IPS DF 6.9 (cell line): ENCODE measurements at regions not wholly inside any gene's neighbourhood (a gene's known extent, or its start where the extent isn't known, plus 50 kb on each side); places are given as distances from the start of the nearest gene placed in this dataset.
"Not testable (repeated sequence)": the region's sequence is repeated elsewhere in the genome, so short reads cannot be mapped to it uniquely, and the experiment has no call there.

ENCODE experiments used
- DNase-seq: peaks from one replicate; pipeline ENCODE4 v3.0.0-alpha.2; 2013; ENCODE audit warnings: low read depth, low spot score
- H3K27ac ChIP-seq: one replicate; pipeline ENCODE4 v1.5.1; 2013; ENCODE audit warnings: low read length, control low read depth
- H3K27me3 ChIP-seq: 2 replicates; pipeline ENCODE4 v1.6.1; 2013; ENCODE audit warnings: mild to moderate bottlenecking, low read length; ENCODE audit not compliant: control insufficient read depth, insufficient read depth
- H3K36me3 ChIP-seq: 2 replicates; pipeline ENCODE4 v1.6.1; 2013; ENCODE audit warnings: low read length; ENCODE audit not compliant: control insufficient read depth, insufficient read depth
- H3K4me1 ChIP-seq: 2 replicates; pipeline ENCODE4 v1.6.1; 2013; ENCODE audit warnings: low read length; ENCODE audit not compliant: control insufficient read depth, insufficient read depth
- H3K4me3 ChIP-seq: 2 replicates; pipeline ENCODE4 v1.5.1; 2013; ENCODE audit warnings: mild to moderate bottlenecking, low read length
- H3K9me3 ChIP-seq: 2 replicates; pipeline ENCODE4 v1.6.1; 2013; ENCODE audit warnings: low read length, inconsistent platforms; ENCODE audit not compliant: control insufficient read depth, insufficient read depth
- WGBS: extraction: QIAGEN DNeasy Blood & Tissue Kit; methylation state at CpG from one replicate; pipeline ENCODE4 v1.1.7; 2013; ENCODE audit warnings: mixed read lengths, missing lambda C conversion rate; ENCODE audit not compliant: insufficient read length, insufficient coverage; 5-methylcytosine and 5-hydroxymethylcytosine counted together

GRCh38 chr6:17212546-17213371, 68.4 kb upstream of the RBM24 start:
- Histone ChIP-seq H3K27ac (no peak overlapping the region), H3K27me3 (no peaks in the 10 kb centered on the region), H3K36me3 (no peaks in the 10 kb centered on the region), H3K4me1 (no peaks in the 10 kb centered on the region), H3K9me3 (no peaks in the 10 kb centered on the region), H3K4me3 (no peak overlapping the region)
- WGBS, result no CpG with 5 or more reads among the region's 13 CpGs
- no peak for DNase-seq

- Histone ChIP-seq H3K36me3 (no peaks in the 10 kb centered on the region), H3K27ac (no peak overlapping the region), H3K4me1 (no peaks in the 10 kb centered on the region), H3K4me3 (no peak overlapping the region), H3K27me3 (no peaks in the 10 kb centered on the region), H3K9me3 (no peaks in the 10 kb centered on the region)
- no CpG with 5 or more reads among the region's 9 CpGs for WGBS
- no peak for DNase-seq
These were observed 67.1 kb upstream of the RBM24 start for GRCh38 chr6:17214106-17214505.

GRCh38 chr6:17216972-17217371, 64.2 kb upstream of the RBM24 start:
- not testable (repeated sequence) for H3K27ac ChIP-seq, H3K4me3 ChIP-seq, H3K27me3 ChIP-seq, H3K4me1 ChIP-seq, DNase-seq, H3K9me3 ChIP-seq, H3K36me3 ChIP-seq
- no CpG with 5 or more reads among the region's 10 CpGs for WGBS

GRCh38 chr6:17218023-17218748, 63.0 kb upstream of the RBM24 start:
- no peaks in the 10 kb centered on the region for H3K4me1 ChIP-seq
- no CpG with 5 or more reads among the region's 6 CpGs for WGBS
- H3K4me3 ChIP-seq, result no peak overlapping the region
- H3K9me3 ChIP-seq, result no peaks in the 10 kb centered on the region
- no peak for DNase-seq
- no peaks in the 10 kb centered on the region for H3K27me3 ChIP-seq
- no peak overlapping the region for H3K27ac ChIP-seq
- no peaks in the 10 kb centered on the region for H3K36me3 ChIP-seq

GRCh38 chr6:17218749-17219093, 62.4 kb upstream of the RBM24 start:
- H3K27ac ChIP-seq, result no peak overlapping the region
- no peaks in the 10 kb centered on the region for H3K4me1 ChIP-seq
- no peaks in the 10 kb centered on the region for H3K27me3 ChIP-seq
- no peak for DNase-seq
- WGBS, result no CpG with 5 or more reads among the region's 1 CpG
- no peaks in the 10 kb centered on the region for H3K9me3 ChIP-seq
- H3K36me3 ChIP-seq, result no peaks in the 10 kb centered on the region
- no peak overlapping the region for H3K4me3 ChIP-seq

GRCh38 chr6:17219098-17219497, 62.1 kb upstream of the RBM24 start:
- no peak for DNase-seq
- no peaks in the 10 kb centered on the region for H3K4me1 ChIP-seq
- no peak overlapping the region; the same call in 1 of the 2 replicates for H3K4me3 ChIP-seq
- no peaks in the 10 kb centered on the region for H3K9me3 ChIP-seq
- H3K27me3 ChIP-seq, result no peaks in the 10 kb centered on the region
- no peaks in the 10 kb centered on the region for H3K36me3 ChIP-seq
- no CpG with 5 or more reads among the region's 5 CpGs for WGBS
- H3K27ac ChIP-seq, result no peak overlapping the region

GRCh38 chr6:17220040-17220910, 60.9 kb upstream of the RBM24 start:
- no CpG with 5 or more reads among the region's 12 CpGs for WGBS
- no peak overlapping the region for H3K4me3 ChIP-seq
- H3K9me3 ChIP-seq, result no peaks in the 10 kb centered on the region
- no peaks in the 10 kb centered on the region for H3K27me3 ChIP-seq
- DNase-seq, result no peak
- no peak overlapping the region for H3K27ac ChIP-seq
- no peaks in the 10 kb centered on the region for H3K36me3 ChIP-seq
- no peaks in the 10 kb centered on the region for H3K4me1 ChIP-seq

- no CpG with 5 or more reads among the region's 3 CpGs for WGBS
These were observed 57.1 kb upstream of the RBM24 start for GRCh38 chr6:17224056-17224455.

GRCh38 chr6:17224501-17224900, 56.7 kb upstream of the RBM24 start:
- H3K27ac ChIP-seq, H3K9me3 ChIP-seq, H3K36me3 ChIP-seq, H3K27me3 ChIP-seq, DNase-seq, H3K4me3 ChIP-seq, H3K4me1 ChIP-seq: not testable (repeated sequence)
- no CpG with 5 or more reads among the region's 5 CpGs for WGBS

More at GRCh38 chr6:17224056-17224455, 57.1 kb upstream of the RBM24 start:
- Histone ChIP-seq H3K4me1 (no peaks in the 10 kb centered on the region), H3K36me3 (no peaks in the 10 kb centered on the region), H3K27ac (no peak overlapping the region), H3K4me3 (no peak overlapping the region), H3K27me3 (no peaks in the 10 kb centered on the region), H3K9me3 (no peaks in the 10 kb centered on the region)
- no peak for DNase-seq
